Activated naive CD8-positive, alpha-beta T cell treated with anti-CD3 and anti-CD28 coated beads for 36 hours (primary cell): ENCODE measurements at regions not wholly inside any gene's neighbourhood (a gene's known extent, or its start where the extent isn't known, plus 50 kb on each side); places are given as distances from the start of the nearest gene placed in this dataset.
"Not testable (repeated sequence)": the region's sequence is repeated elsewhere in the genome, so short reads cannot be mapped to it uniquely, and the experiment has no call there.

ENCODE experiments used
- DNase-seq: peaks from one replicate; pipeline ENCODE4 v3.0.0; 2021
- H3K27ac Mint-ChIP-seq: one replicate; pipeline ENCODE4 v1.8.0; 2022; ENCODE audit warnings: mild to moderate bottlenecking, moderate library complexity, mixed read lengths
- H3K27me3 Mint-ChIP-seq: one replicate; pipeline ENCODE4 v1.8.0; 2022; ENCODE audit warnings: mild to moderate bottlenecking, mixed read lengths
- H3K36me3 Mint-ChIP-seq: one replicate; pipeline ENCODE4 v1.8.0; 2021; ENCODE audit warnings: mild to moderate bottlenecking, mixed read lengths
- H3K4me1 Mint-ChIP-seq: one replicate; pipeline ENCODE4 v1.8.0; 2021; ENCODE audit warnings: mixed read lengths
- H3K4me3 Mint-ChIP-seq: one replicate; pipeline ENCODE4 v1.8.0; 2022; ENCODE audit warnings: mild to moderate bottlenecking, moderate library complexity, mixed read lengths
- H3K9me3 Mint-ChIP-seq: one replicate; pipeline ENCODE4 v1.8.0; 2022; ENCODE audit warnings: mixed read lengths

DNA sequence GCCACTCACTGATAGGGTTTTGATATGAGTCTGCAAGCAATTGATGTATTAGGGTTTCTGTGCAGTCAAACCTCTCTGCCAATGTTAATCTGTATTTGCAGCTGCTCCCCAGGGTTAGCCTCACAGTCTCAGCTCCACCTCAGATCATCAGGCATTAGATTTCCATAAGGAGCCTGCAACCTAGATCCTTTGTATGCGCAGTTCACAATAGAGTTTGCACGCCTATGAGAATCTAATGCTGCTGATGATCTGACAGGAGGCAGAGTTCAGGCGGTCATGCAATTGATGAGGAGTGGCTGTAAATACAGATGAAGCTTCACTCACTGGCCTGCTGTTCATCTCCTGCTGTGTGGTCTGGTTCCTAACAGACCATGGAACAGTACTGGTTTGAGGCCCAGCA lies 280.6 kb downstream of the PAPSS1 start:
- Mint-ChIP-seq H3K27ac (no peak overlapping the region), H3K4me1 (no peaks in the 10 kb centered on the region), H3K27me3 (peaks cover 9% of the 10 kb centered on the region), H3K4me3 (no peak overlapping the region), H3K36me3 (no peaks in the 10 kb centered on the region), H3K9me3 (no peaks in the 10 kb centered on the region)
- no peak for DNase-seq

DNA sequence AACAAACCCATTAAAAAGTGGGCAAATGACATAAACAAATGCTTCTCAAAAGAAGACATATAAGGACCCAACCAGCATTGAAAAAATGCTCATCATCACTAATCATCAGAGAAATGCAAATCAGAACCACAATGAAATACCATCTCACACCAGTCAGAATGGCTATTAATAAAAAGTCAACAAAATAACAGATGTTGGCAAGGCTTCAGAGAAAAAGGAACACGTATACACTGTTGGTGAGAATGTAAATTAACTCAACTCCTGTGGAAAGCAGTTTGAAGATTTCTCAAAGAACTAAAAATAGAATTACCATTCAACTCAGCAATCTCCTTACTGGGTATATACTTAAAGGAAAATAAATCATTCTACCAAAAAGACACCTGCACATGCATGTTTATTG lies 283.6 kb downstream of the PAPSS1 start:
- H3K27me3 Mint-ChIP-seq, DNase-seq, H3K36me3 Mint-ChIP-seq, H3K9me3 Mint-ChIP-seq, H3K4me3 Mint-ChIP-seq, H3K27ac Mint-ChIP-seq, H3K4me1 Mint-ChIP-seq: not testable (repeated sequence)

DNA sequence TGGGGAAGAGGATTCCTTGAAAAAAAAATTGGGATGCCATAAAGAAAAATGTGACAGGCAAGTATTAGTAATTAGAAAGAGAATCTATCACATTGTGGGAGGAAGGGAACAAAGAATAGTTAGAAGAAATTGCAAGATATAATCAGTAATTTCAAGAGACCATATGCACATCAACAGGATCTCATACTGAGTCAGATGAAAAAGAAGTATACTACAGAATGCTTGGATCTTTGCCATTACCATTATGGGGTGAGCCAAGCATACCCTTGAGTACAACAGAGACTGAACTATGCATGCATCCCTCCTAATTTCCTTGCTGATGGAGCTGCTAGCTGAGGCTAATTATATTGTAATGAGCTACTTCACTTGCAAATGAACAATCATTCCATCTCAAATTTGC lies 287.6 kb downstream of the PAPSS1 start:
- peaks cover 14% of the 10 kb centered on the region for H3K27me3 Mint-ChIP-seq
- H3K4me3 Mint-ChIP-seq = no peak overlapping the region
- H3K4me1 Mint-ChIP-seq = no peaks in the 10 kb centered on the region

DNA sequence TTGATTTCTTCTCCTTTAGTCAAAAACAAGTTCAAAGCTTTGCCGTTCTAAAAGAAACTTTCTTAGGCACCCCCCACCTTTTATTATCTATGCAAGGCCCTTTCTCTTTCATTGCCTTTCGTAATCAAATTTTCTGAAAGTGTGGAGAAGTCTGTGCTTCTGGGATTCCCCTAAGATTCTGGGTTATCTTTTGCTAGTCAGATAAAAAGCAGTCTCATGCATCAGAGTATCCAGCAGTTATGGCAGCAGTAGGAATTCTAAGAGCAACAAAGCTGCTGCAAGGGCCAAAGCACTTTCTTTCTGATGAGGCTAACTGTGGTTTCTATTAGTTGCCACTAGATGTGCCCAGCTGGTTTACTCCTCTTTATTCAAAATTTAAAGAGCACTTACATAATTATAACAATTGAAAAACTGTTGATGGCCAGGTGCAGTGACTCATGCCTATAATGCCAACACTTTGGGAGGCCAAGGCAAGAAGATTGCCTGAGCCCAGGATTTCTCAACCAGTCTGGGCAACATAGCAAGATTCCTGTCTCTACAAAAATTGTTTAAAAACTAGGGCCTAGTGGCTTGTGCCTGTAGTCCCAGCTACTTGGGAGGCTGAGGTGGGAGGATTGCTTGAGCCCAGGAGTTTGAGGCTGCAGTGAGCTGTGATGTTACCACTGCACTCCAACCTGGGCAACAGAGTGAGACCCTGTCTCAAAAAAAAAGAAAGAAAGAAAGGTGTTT lies 296.2 kb downstream of the PAPSS1 start:
- H3K27ac Mint-ChIP-seq = no peak overlapping the region
- H3K27me3 Mint-ChIP-seq = no peaks in the 10 kb centered on the region
- H3K9me3 Mint-ChIP-seq = no peaks in the 10 kb centered on the region
- H3K36me3 Mint-ChIP-seq = no peaks in the 10 kb centered on the region
- DNase-seq = no peak
- no peak overlapping the region for H3K4me3 Mint-ChIP-seq
- H3K4me1 Mint-ChIP-seq = no peaks in the 10 kb centered on the region

More for the DNA sequence above, 287.6 kb downstream of the PAPSS1 start:
- H3K36me3 Mint-ChIP-seq = no peaks in the 10 kb centered on the region
- H3K27ac Mint-ChIP-seq = no peak overlapping the region
- no peaks in the 10 kb centered on the region for H3K9me3 Mint-ChIP-seq
- no peak for DNase-seq

DNA sequence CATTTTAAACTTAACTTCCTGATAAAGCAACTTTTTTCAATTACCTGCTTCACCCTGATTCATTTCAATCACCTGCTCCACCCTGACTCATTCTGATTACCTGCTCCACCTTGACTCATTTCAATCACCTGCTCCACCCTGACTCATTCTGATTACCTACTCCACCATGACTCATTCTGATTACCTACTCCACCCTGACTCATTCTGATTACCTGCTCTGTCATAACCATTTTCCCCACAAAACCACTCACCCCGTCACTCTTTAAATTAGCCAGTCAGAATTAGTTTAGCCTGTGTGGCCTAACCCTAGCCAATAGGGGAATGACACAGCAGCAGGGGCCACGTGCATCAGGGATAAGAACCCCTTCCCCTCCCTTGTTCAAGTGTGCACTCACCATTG lies 300.5 kb downstream of the PAPSS1 start:
- not testable (repeated sequence) for H3K9me3 Mint-ChIP-seq, H3K27ac Mint-ChIP-seq, H3K36me3 Mint-ChIP-seq, H3K4me1 Mint-ChIP-seq, H3K4me3 Mint-ChIP-seq, H3K27me3 Mint-ChIP-seq
- DNase-seq = peak; percentile 1

DNA sequence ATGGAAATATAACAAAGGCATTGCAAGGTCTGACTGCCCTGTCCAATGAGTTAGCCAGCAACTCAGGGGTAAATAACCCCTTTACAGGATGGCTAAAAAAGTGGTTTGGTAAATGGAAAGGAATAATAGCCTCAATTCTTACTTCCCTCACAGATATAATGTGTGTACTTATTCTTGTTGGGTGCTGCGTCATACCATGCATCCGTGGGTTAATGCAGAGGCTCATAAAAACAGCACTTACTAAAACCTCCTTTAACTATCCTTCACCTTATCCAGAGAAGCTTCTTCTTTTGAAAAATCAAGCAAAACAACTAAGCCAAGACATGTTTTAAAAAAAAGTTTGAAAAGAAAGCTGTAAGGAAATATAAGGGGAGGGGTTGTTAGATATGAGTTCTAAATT lies 301.0 kb downstream of the PAPSS1 start:
- Mint-ChIP-seq H3K27me3 (peaks cover 6% of the 10 kb centered on the region), H3K4me1 (no peaks in the 10 kb centered on the region), H3K9me3 (no peaks in the 10 kb centered on the region), H3K4me3 (no peak overlapping the region), H3K27ac (no peak overlapping the region), H3K36me3 (no peaks in the 10 kb centered on the region)
- no peak for DNase-seq

DNA sequence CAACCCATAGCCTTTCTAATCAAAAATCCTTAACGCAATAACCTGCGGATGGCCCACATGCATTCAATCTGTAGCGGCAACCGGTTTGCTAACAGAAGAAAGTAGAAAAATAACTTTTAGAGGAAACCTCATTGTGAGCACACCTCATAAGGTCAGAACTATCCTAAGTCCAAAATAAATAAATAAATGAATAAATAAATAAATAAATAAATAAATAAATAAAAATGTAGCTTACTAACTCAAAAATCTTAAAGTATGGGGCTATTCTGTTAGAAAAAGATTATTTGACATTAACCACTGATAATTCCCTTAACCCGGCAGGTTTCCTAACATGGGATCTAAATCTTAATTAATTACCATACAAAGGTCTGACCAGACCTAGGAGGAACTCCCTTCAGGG lies 304.5 kb downstream of the PAPSS1 start:
- not testable (repeated sequence) for H3K4me3 Mint-ChIP-seq, H3K36me3 Mint-ChIP-seq, H3K4me1 Mint-ChIP-seq, H3K27me3 Mint-ChIP-seq, DNase-seq, H3K9me3 Mint-ChIP-seq, H3K27ac Mint-ChIP-seq

DNA sequence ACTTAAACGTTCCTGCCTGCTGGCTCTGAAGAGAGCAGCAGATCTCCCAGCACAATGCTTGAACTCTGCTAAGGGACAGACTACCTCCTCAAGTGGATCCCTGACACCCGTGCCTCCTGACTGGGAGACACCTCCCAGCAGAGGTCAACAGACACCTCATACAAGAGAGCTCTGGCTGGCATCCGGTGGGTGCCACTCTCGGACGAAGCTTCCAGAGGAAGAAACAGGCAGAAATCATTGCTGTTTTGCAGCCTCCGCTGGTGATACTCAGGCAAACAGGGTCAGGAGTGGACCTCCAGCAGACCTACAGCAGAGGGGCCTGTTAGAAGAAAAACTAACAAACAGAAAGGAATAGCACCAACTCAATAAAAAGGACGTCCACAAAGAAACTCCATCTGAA lies 310.2 kb downstream of the PAPSS1 start:
- not testable (repeated sequence) for H3K36me3 Mint-ChIP-seq, H3K9me3 Mint-ChIP-seq, H3K27ac Mint-ChIP-seq, DNase-seq, H3K4me3 Mint-ChIP-seq, H3K4me1 Mint-ChIP-seq
- H3K27me3 Mint-ChIP-seq = peaks cover 11% of the 10 kb centered on the region

DNA sequence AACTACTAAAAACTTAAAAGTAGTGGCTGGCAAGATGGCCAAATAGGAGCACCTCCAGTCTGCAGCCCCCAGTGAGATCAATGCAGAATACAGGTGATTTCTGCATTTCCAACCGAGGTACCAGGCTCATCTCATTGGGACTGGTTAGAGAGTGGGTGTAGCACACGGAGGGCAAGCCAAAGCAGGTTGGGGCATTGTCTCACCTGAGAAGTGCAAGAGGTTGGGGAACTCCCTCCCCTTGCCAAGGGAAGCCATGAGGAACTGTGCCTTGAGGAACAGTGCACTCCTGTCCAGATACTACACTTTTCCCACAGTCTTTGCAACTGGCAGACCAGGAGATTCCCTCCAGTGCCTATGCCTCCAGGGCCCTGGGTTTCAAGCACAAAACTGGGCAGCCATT lies 311.1 kb downstream of the PAPSS1 start:
- Mint-ChIP-seq H3K27ac (no peak overlapping the region), H3K36me3 (no peaks in the 10 kb centered on the region), H3K4me1 (no peaks in the 10 kb centered on the region), H3K27me3 (peaks cover 8% of the 10 kb centered on the region), H3K4me3 (no peak overlapping the region), H3K9me3 (peaks cover 10% of the 10 kb centered on the region)
- DNase-seq = no peak

DNA sequence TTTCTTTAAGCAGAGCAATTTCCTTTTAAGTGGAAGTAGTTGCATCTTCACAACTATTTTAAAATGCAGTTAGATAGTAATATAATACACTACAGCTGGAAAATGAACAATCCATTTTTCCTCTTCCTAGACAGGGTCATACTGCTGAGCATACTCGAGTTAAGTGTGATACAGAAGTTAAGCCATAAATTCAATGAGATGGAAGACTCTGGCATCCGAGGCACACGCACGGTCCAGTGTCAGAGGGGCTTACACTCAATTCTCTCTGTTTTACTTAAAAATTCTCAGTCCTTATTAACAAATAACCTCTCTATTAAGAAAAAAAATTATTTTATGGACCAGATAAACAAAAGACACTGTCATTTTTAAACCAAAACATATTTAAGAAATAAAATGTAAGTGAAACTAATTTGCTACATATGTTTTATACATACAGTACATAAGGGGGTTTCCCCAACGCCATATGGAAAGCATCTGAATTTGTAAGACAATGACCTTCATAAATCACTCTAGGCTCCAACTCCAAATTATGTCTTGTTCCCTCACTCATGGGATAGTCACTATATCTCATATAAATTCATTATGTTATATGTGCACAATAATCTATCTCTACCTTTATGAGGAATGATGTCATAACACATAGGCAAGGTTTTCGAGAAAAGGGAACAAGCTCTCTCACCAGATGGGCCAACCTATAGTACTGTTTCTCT lies 315.3 kb downstream of the PAPSS1 start:
- no peak overlapping the region for H3K4me3 Mint-ChIP-seq
- H3K4me1 Mint-ChIP-seq = no peaks in the 10 kb centered on the region
- DNase-seq = no peak
- no peaks in the 10 kb centered on the region for H3K9me3 Mint-ChIP-seq
- peaks cover 8% of the 10 kb centered on the region for H3K27me3 Mint-ChIP-seq
- H3K36me3 Mint-ChIP-seq = no peaks in the 10 kb centered on the region
- H3K27ac Mint-ChIP-seq = no peak overlapping the region

DNA sequence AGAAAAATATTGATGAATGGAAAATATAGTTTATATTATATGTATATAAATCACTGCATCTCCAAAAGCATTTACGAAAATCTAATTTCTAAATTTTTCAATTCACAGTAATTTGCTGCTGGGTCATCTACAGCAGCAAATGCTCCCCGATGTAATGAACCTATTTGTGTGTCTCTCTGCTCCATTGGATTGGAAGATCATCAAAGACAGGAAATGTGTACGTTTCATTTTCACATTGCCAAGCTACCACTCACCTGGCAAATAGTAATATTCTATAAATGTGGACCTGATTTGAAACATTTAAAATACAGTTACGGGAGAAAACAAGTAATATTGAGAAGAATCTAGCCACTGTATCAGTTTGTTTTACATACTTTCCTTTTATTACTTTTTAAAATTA lies 317.7 kb downstream of the PAPSS1 start:
- Mint-ChIP-seq H3K27ac (no peak overlapping the region), H3K27me3 (peaks cover 11% of the 10 kb centered on the region)

DNA sequence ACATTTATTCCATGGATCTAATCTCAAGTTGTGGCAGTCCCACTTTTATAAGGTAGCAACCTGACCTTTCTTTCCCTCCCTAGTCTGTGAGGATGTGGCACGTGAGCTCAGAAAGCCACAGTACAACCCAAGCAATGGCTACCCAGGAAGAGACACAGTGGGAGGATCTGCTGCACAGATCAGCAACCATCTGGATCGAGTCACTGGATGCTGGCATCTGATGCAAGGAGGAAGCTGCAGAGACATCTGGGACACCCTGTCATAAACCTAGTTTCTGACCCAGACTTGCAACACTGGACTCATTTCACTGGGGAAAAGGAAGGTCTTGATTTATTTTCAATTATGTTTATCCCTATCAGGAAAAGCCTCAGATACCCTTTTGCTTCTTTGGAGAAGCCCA lies 327.1 kb downstream of the PAPSS1 start:
- H3K27me3 Mint-ChIP-seq = peaks cover 13% of the 10 kb centered on the region
- no peak for DNase-seq
- H3K27ac Mint-ChIP-seq = no peak overlapping the region
- no peaks in the 10 kb centered on the region for H3K36me3 Mint-ChIP-seq
- no peaks in the 10 kb centered on the region for H3K9me3 Mint-ChIP-seq
- no peaks in the 10 kb centered on the region for H3K4me1 Mint-ChIP-seq
- no peak overlapping the region for H3K4me3 Mint-ChIP-seq

More for the DNA sequence above, 317.7 kb downstream of the PAPSS1 start:
- DNase-seq = no peak
- Mint-ChIP-seq H3K36me3 (no peaks in the 10 kb centered on the region), H3K4me3 (no peak overlapping the region), H3K9me3 (no peaks in the 10 kb centered on the region), H3K4me1 (no peaks in the 10 kb centered on the region)

DNA sequence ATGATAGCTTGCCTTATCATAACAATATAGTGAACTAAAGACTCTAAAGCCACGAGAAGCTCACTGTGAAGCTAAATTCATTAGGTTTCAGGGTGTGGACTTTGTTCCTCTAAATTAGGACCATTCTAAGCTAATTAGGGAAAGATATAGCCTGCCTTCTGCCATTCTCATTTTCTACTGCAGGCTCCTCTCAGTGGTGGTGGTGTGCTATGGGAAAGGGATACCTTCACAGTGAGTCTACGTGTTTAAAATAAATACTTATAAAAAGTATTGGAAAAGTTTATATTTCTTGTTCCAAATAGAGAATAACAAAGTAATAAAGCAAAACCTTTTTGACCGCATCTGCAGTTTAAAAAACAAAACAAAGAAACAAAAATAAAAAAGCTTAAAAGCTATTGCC lies 327.7 kb downstream of the PAPSS1 start:
- Mint-ChIP-seq H3K27me3 (peaks cover 11% of the 10 kb centered on the region), H3K4me3 (no peak overlapping the region), H3K9me3 (no peaks in the 10 kb centered on the region), H3K4me1 (no peaks in the 10 kb centered on the region), H3K27ac (no peak overlapping the region), H3K36me3 (no peaks in the 10 kb centered on the region)
- DNase-seq = no peak

DNA sequence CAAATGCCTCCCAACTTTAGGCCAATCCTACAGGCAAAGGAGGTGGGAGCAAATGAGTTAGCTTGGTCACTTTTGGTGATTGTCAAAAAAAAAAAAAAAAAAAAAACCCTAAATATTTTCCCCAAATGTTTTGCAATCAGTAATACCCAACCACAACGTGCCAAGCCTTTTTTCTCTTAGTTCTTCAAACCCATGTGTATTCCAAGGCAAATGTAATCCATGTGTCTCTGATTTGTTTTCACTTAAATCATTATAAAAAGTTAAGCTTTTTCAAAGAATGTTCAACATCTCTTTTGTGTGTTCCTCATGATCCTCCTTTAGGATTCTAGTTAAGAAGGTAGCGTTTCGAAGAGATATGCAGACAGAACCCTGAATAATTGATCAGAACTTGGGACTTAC lies 328.4 kb downstream of the PAPSS1 start:
- Mint-ChIP-seq H3K9me3 (no peaks in the 10 kb centered on the region), H3K27me3 (peaks cover 3% of the 10 kb centered on the region), H3K4me1 (no peaks in the 10 kb centered on the region), H3K27ac (no peak overlapping the region), H3K4me3 (no peak overlapping the region), H3K36me3 (no peaks in the 10 kb centered on the region)
- DNase-seq = no peak

DNA sequence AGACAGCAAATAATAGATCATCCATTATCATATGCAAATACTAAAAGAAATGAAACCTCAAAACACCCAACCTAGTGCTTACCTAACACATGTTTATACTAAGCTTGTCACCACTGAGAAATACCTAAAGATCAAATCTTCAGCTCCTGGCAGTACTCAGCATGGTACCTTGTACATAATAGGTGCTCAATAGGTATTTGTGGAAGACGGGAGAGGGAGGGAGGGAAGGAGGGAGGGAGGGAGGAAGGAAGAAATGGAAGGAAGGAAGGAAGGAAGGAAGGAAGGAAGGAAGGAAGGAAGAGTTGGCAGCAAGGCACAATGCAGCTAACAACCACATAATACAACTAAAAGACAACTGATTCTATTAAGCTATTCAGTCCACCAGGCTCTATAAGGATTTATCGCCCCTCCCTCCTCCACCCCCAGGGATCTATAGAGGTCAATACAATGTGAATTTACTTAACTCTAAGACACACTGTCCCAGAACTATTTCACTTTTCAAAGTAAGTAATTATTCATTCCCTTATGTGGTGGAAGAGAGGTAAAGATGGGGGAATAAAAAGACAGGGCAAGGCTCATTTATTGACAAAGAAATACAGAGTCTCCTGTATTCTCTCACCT lies 328.9 kb downstream of the PAPSS1 start:
- H3K9me3 Mint-ChIP-seq = no peaks in the 10 kb centered on the region

DNA sequence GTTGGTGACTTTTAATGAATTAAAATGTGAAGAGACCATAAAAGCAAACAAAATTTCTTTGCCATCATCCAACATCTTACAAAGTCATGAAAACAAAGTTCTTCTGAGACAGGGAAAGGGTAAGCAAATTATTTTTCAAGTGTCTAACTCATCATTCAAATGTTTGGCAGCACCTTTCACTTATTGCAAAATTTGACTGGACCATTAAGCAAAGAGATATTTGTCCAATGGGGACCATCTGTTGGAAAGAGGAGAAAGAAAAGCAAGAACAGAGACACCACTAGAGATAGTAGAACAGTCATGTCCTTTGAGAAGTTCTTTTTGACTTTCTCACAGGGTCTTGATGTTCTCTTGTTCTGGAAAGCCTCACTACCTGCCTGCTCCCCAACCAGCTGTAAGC lies 330.1 kb downstream of the PAPSS1 start:
- no peaks in the 10 kb centered on the region for H3K27me3 Mint-ChIP-seq
- no peak for DNase-seq
- no peaks in the 10 kb centered on the region for H3K4me1 Mint-ChIP-seq
- H3K9me3 Mint-ChIP-seq = no peaks in the 10 kb centered on the region
- H3K36me3 Mint-ChIP-seq = no peaks in the 10 kb centered on the region
- no peak overlapping the region for H3K27ac Mint-ChIP-seq
- H3K4me3 Mint-ChIP-seq = no peak overlapping the region

More for the DNA sequence above, 328.9 kb downstream of the PAPSS1 start:
- Mint-ChIP-seq H3K36me3 (no peaks in the 10 kb centered on the region), H3K27me3 (no peaks in the 10 kb centered on the region), H3K4me3 (no peak overlapping the region), H3K27ac (no peak overlapping the region), H3K4me1 (no peaks in the 10 kb centered on the region)
- no peak for DNase-seq
